H1 (cell line): ENCODE measurements at regions not wholly inside any gene's neighbourhood (a gene's known extent, or its start where the extent isn't known, plus 50 kb on each side); places are given as distances from the start of the nearest gene placed in this dataset.

ENCODE experiments used
- CTCF ChIA-PET: fragments of 300-600 bp; sonication (Branson Sonifier 250); formaldehyde crosslinking; loops from one replicate; lab custom pipeline; 2021; ENCODE audit not compliant: partially characterized antibody; lab: Charles Lee
- POLR2A ChIA-PET: fragments of 300-600 bp; sonication (Branson Sonifier 250); formaldehyde crosslinking; loops from one replicate; lab custom pipeline; 2021; ENCODE audit warnings: inconsistent platforms; ENCODE audit not compliant: partially characterized antibody; lab: Charles Lee
- DNase-seq, 2 experiments: peaks; one replicate each; pipeline versions ENCODE4 v3.0.0 to v3.0.0-alpha.2; 2010 to 2022; ENCODE audit warnings: low spot score in 2 of 2, low read depth in 1 of 2, mixed read lengths in 1 of 2
- FAIRE-seq: peaks from 2 replicates; lab custom pipeline; 2011; peaks lifted over from hg19 to GRCh38; lab: Jason Lieb, UNC
- H2AFZ ChIP-seq: 2 replicates; pipeline ENCODE4 v1.8.1; 2012; ENCODE audit warnings: low read length, inconsistent platforms
- H2AK5ac ChIP-seq: 2 replicates; pipeline ENCODE4 v1.6.1; 2013; ENCODE audit warnings: low read depth, low read length
- H2BK120ac ChIP-seq: replicated peaks from 2 replicates; pipeline ENCODE3; 2013; ENCODE audit warnings: low read depth, low read length, inconsistent platforms
- H2BK12ac ChIP-seq: 2 replicates; pipeline ENCODE4 v1.6.1; 2013; ENCODE audit warnings: low read depth, low read length
- H2BK15ac ChIP-seq: 2 replicates; pipeline ENCODE4 v1.6.1; 2013; ENCODE audit warnings: low read length
- H2BK20ac ChIP-seq: 2 replicates; pipeline ENCODE4 v1.6.1; 2013; ENCODE audit warnings: low read length
- H2BK5ac ChIP-seq: 2 replicates; pipeline ENCODE4 v1.6.1; 2013; ENCODE audit warnings: low read depth, low read length
- H3K14ac ChIP-seq: 2 replicates; pipeline ENCODE4 v1.6.1; 2013; ENCODE audit warnings: inconsistent platforms; ENCODE audit not compliant: insufficient read length
- H3K18ac ChIP-seq: 2 replicates; pipeline ENCODE4 v1.6.1; 2013; ENCODE audit warnings: low read length; ENCODE audit errors: extremely low read depth
- H3K23ac ChIP-seq: 2 replicates; pipeline ENCODE4 v1.6.1; 2013; ENCODE audit warnings: inconsistent platforms; ENCODE audit not compliant: insufficient read length
- H3K23me2 ChIP-seq: 2 replicates; pipeline ENCODE4 v1.6.1; 2013; ENCODE audit warnings: low read depth, low read length
- H3K27ac ChIP-seq: 2 replicates; pipeline ENCODE4 v1.6.1; 2011; ENCODE audit warnings: low read depth, low read length, inconsistent platforms
- H3K27me3 ChIP-seq, 4 experiments: replicated peaks in 1 of 4; 1 replicate in 1 of 4; 2 replicates in 3 of 4; pipeline versions ENCODE4 v1.6.1 to v1.8.1; 2011 to 2013; ENCODE audit warnings: low read length in 3 of 4, mild to moderate bottlenecking in 3 of 4, inconsistent platforms in 2 of 4, mixed read lengths in 2 of 4, moderate library complexity in 1 of 4; ENCODE audit not compliant: control insufficient read depth in 3 of 4, insufficient read depth in 3 of 4; ENCODE audit errors: extremely low read depth in 1 of 4
- H3K36me3 ChIP-seq, 4 experiments: 2 replicates each; pipeline versions ENCODE4 v1.6.1 to v1.8.1; 2011 to 2013; ENCODE audit warnings: mild to moderate bottlenecking in 4 of 4, low read length in 3 of 4, moderate library complexity in 2 of 4, control low read depth in 1 of 4, inconsistent platforms in 1 of 4; ENCODE audit not compliant: insufficient read depth in 4 of 4, control insufficient read depth in 2 of 4
- H3K4ac ChIP-seq: replicated peaks from 2 replicates; pipeline ENCODE3; 2013; ENCODE audit warnings: low read length, low read depth, mixed read lengths, inconsistent platforms; ENCODE audit not compliant: insufficient read length
- H3K4me1 ChIP-seq, 4 experiments: replicated peaks in 1 of 4; 1 replicate in 1 of 4; 2 replicates in 3 of 4; pipeline versions ENCODE4 v1.6.1 to v1.8.1; 2011 to 2013; ENCODE audit warnings: low read length in 3 of 4, inconsistent platforms in 2 of 4, mixed read lengths in 1 of 4; ENCODE audit not compliant: insufficient read depth in 4 of 4, control insufficient read depth in 3 of 4
- H3K4me2 ChIP-seq, 2 experiments: 2 replicates each; pipeline versions ENCODE4 v1.6.1 to v1.8.1; 2011 to 2013; ENCODE audit warnings: low read depth in 2 of 2, low read length in 2 of 2, control low read depth in 1 of 2, inconsistent platforms in 1 of 2, mild to moderate bottlenecking in 1 of 2; ENCODE audit not compliant: insufficient read depth in 1 of 2
- H3K4me3 ChIP-seq, 4 experiments: fragments of 200-600, 300-600 bp in 1 of 4; sonication (generic), shearing (Covaris generic), sonication (Bioruptor Twin) in 1 of 4; 2 replicates each; pipeline versions ENCODE4 v1.5.1 to v1.8.1; 2011 to 2016; ENCODE audit warnings: low read length in 4 of 4, low read depth in 3 of 4, control low read depth in 2 of 4, inconsistent platforms in 2 of 4, mild to moderate bottlenecking in 2 of 4, mixed read lengths in 1 of 4, moderate library complexity in 1 of 4; ENCODE audit not compliant: insufficient read depth in 2 of 4; ENCODE audit errors: extremely low read depth in 1 of 4
- H3K56ac ChIP-seq: replicated peaks from 2 replicates; pipeline ENCODE3; 2013; ENCODE audit warnings: low read depth, mild to moderate bottlenecking, mixed read lengths, low read length, inconsistent platforms; ENCODE audit not compliant: insufficient read length
- H3K79me1 ChIP-seq: 2 replicates; pipeline ENCODE4 v1.6.1; 2013; ENCODE audit warnings: low read depth, low read length, control low read depth
- H3K79me2 ChIP-seq, 2 experiments: 2 replicates each; pipeline versions ENCODE4 v1.6.1 to v1.8.1; 2012 to 2013; ENCODE audit warnings: low read length in 2 of 2, mild to moderate bottlenecking in 2 of 2, inconsistent platforms in 1 of 2; ENCODE audit not compliant: insufficient read depth in 2 of 2, control insufficient read depth in 1 of 2
- H3K9ac ChIP-seq, 4 experiments: replicated peaks in 1 of 4; 1 replicate in 1 of 4; 2 replicates in 3 of 4; pipeline versions ENCODE4 v1.6.1 to v1.8.1; 2011 to 2013; ENCODE audit warnings: low read depth in 3 of 4, low read length in 3 of 4, control low read depth in 2 of 4, mild to moderate bottlenecking in 2 of 4, moderate library complexity in 2 of 4, inconsistent platforms in 1 of 4; ENCODE audit errors: extremely low read depth in 1 of 4
- H3K9me3 ChIP-seq, 2 experiments: 2 replicates each; pipeline versions ENCODE4 v1.6.1 to v1.8.1; 2012 to 2013; ENCODE audit warnings: mild to moderate bottlenecking in 2 of 2, moderate library complexity in 2 of 2, control low read depth in 1 of 2, inconsistent platforms in 1 of 2, low read depth in 1 of 2, low read length in 1 of 2, mixed read lengths in 1 of 2; ENCODE audit not compliant: insufficient read depth in 2 of 2
- H4K20me1 ChIP-seq, 2 experiments: replicated peaks in 1 of 2; 2 replicates each; pipeline versions ENCODE3 to v1.8.1; 2011 to 2013; ENCODE audit warnings: inconsistent platforms in 2 of 2, low read length in 2 of 2, mild to moderate bottlenecking in 1 of 2; ENCODE audit not compliant: insufficient read depth in 2 of 2, control insufficient read depth in 1 of 2
- H4K5ac ChIP-seq: 2 replicates; pipeline ENCODE4 v1.6.1; 2013; ENCODE audit warnings: low read length, low read depth, mixed read lengths, inconsistent platforms; ENCODE audit not compliant: insufficient read length
- H4K8ac ChIP-seq: 2 replicates; pipeline ENCODE4 v1.8.0; 2013; ENCODE audit warnings: mild to moderate bottlenecking, moderate library complexity, low read length, inconsistent platforms; ENCODE audit not compliant: insufficient read depth; ENCODE audit errors: extremely low read depth
- H4K91ac ChIP-seq: replicated peaks from 2 replicates; pipeline ENCODE3; 2013; ENCODE audit warnings: low read length, mixed read lengths, inconsistent platforms; ENCODE audit not compliant: insufficient read length
- ATF2 ChIP-seq: IDR thresholded peaks from 2 replicates; pipeline ENCODE4 v1.6.1; 2012; ENCODE audit warnings: low read length, inconsistent platforms
- BCL11A ChIP-seq, 2 experiments: IDR thresholded peaks; one replicate each; pipeline ENCODE4 v1.6.1; 2011; ENCODE audit warnings: low read depth in 2 of 2, low read length in 2 of 2, mild to moderate bottlenecking in 2 of 2
- EZH2 ChIP-seq: fragments of 200-600 bp; sonication (generic); IDR thresholded peaks from 2 replicates; pipeline ENCODE4 v1.7.1; 2012; ENCODE audit warnings: low read depth, mild to moderate bottlenecking, moderate library complexity, low read length, inconsistent platforms; ENCODE audit not compliant: severe bottlenecking
- RBBP5 ChIP-seq: IDR thresholded peaks from 2 replicates; pipeline ENCODE4 v1.7.1; 2012; ENCODE audit warnings: low read depth, mild to moderate bottlenecking, inconsistent platforms, low read length, moderate library complexity, borderline replicate concordance
- WGBS, 2 experiments: shearing (Covaris generic) in 1 of 2; methylation state at CpG; one replicate each; pipeline versions ENCODE4 v1.1.6 to v1.1.7; 2013 to 2015; ENCODE audit warnings: low lambda C conversion rate in 2 of 2, mixed read lengths in 2 of 2, inconsistent platforms in 1 of 2, low coverage in 1 of 2, missing lambda C conversion rate in 1 of 2; ENCODE audit not compliant: insufficient replicate concordance in 2 of 2, insufficient coverage in 1 of 2, insufficient read length in 1 of 2; ENCODE audit errors: extremely low coverage in 1 of 2, missing lambda C conversion rate in 1 of 2; 5-methylcytosine and 5-hydroxymethylcytosine counted together

- ChIA-PET POLR2A (no interaction called here), CTCF (no interaction called here)
- Histone ChIP-seq H2BK15ac (no peak overlapping the region), H3K9me3 (no peaks in the 10 kb centered on the region; a peak in 1 of 4 replicates), H2BK20ac (no peak overlapping the region), H3K36me3 (no peaks in the 10 kb centered on the region), H4K20me1 (no peaks in the 10 kb centered on the region), H3K18ac (no peak overlapping the region), H3K4me1 (no peaks in the 10 kb centered on the region), H4K91ac (no peak overlapping the region), H3K56ac (no peak overlapping the region), H3K4ac (no peak overlapping the region), H4K8ac (no peak overlapping the region), H2BK12ac (no peak overlapping the region), H4K5ac (no peak overlapping the region), H3K23ac (no peak overlapping the region), H3K79me2 (no peaks in the 10 kb centered on the region), H3K9ac (no peak overlapping the region), H2BK5ac (no peak overlapping the region), H3K4me2 (no peak overlapping the region), H3K79me1 (no peaks in the 10 kb centered on the region), H2BK120ac (no peak overlapping the region), H3K23me2 (no peaks in the 10 kb centered on the region), H3K27ac (no peak overlapping the region), H3K27me3 (no peaks in the 10 kb centered on the region), H2AK5ac (no peak overlapping the region), H3K4me3 (no peak overlapping the region), H3K14ac (no peak overlapping the region), H2AFZ (no peak overlapping the region)
- no peak for FAIRE-seq
- TF ChIP-seq BCL11A (IDR thresholded peaks at IDR 0.05; ENCODE audit: low read depth in 2 of 2, low read length in 2 of 2), result no peak
- TF ChIP-seq EZH2, result no peak
- no peak for TF ChIP-seq ATF2
- TF ChIP-seq RBBP5, result no peak
- DNase-seq, result no peak
- 94% methylated on average over 4 of the region's 4 CpGs; no CpG with 5 or more reads in 1 of the 2 experiments for WGBS, 2 experiments
Measured at GRCh38 chr2:5145801-5146200, 546.4 kb upstream of the SOX11 start.
